Fibroblast of pulmonary artery (primary cell): ENCODE measurements at regions not wholly inside any gene's neighbourhood (a gene's known extent, or its start where the extent isn't known, plus 50 kb on each side); places are given as distances from the start of the nearest gene placed in this dataset.
"Not testable (repeated sequence)": the region's sequence is repeated elsewhere in the genome, so short reads cannot be mapped to it uniquely, and the experiment has no call there.

Source experiments
- DNase-seq: peaks from one replicate; pipeline ENCODE4 v3.0.0-alpha.2; 2010; ENCODE audit warnings: low read depth
- H3K4me3 ChIP-seq: replicated peaks from 2 replicates; pipeline ENCODE4 v1.5.1; 2011; ENCODE audit warnings: low read depth, mild to moderate bottlenecking, control low read depth, low read length, moderate library complexity
- CTCF ChIP-seq: IDR thresholded peaks from 2 replicates; pipeline ENCODE4 v1.5.1; 2011; ENCODE audit warnings: mild to moderate bottlenecking, control low read depth, low read length, inconsistent platforms; ENCODE audit errors: missing control alignments

DNA sequence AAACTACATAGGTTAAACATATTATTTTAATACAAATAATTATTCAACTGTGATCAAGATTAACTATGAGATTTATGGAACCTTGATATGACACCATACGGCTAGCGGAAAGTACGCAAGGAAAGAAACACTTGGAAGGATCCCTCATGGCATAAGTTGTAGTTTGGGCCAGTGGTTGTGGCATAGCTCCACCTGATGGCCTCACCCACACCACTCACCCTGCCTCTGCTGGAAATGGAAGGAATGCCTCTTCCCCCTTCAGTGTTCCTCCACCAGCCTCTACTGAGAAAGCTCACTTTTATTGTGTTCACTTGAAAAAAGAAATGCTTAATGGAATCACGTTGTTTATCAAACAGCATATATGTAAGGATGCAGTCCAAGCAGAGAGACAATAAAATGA is 86.4 kb downstream of the BMP15 start:
- no peak for DNase-seq
- no peak for TF ChIP-seq CTCF

DNA sequence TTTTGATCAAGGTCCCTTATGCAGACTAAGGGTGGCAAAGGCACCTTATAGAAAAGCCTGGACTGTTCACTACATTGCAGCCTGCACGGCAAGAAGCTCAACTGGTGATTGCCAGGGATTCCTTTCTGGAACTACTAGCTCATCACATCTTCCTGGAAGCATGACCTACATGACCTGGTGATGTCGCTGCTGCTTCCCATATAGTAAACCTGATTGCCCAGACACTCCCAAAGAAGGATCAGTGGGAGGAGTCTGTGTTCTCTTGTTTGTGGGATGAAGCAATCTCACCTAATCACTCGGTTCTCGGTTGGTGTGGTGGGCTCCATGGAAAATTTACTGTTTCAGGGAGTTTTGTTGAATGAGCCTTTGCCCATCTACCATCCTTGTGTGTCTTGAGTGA is 89.8 kb downstream of the BMP15 start:
- not testable (repeated sequence) for DNase-seq, H3K4me3 ChIP-seq

More for the DNA sequence above, 86.4 kb downstream of the BMP15 start:
- H3K4me3 ChIP-seq: no peak overlapping the region

- not testable (repeated sequence) for H3K4me3 ChIP-seq, DNase-seq
These were observed 91.4 kb downstream of the BMP15 start for GRCh38 chrX:51001733-51002632.

- no peak for TF ChIP-seq CTCF
- no peak for DNase-seq
- no peak overlapping the region for H3K4me3 ChIP-seq
These were observed 95.5 kb downstream of the BMP15 start for GRCh38 chrX:51006064-51006463.

- no peak for TF ChIP-seq CTCF
- no peak overlapping the region for H3K4me3 ChIP-seq
- no peak for DNase-seq
These were observed 113.7 kb downstream of the BMP15 start for GRCh38 chrX:51024106-51024696.

- no peak overlapping the region for H3K4me3 ChIP-seq
- no peak for DNase-seq
- TF ChIP-seq CTCF: no peak
These were observed 116.3 kb downstream of the BMP15 start for GRCh38 chrX:51026862-51027261.

DNA sequence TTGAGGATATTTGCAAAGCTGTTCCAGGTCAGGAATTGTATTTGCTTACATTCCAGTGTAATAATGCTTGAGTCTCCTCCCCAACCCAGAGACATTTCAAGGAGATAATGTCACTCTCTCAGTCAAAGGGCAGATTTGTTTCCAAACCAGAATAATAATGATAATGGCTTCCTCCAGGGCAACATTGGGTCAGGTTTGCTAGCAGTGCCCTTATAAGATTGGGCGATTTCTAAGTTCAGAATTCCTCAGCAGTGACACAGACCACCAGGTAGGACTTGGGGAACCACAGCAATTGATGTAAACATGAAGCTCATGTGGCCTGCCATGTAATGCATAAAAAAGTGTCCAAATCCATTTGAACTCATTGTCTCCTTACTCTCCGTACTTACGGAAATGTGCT is 125.2 kb downstream of the BMP15 start:
- no peak overlapping the region for H3K4me3 ChIP-seq
- no peak for TF ChIP-seq CTCF
- DNase-seq: no peak

DNA sequence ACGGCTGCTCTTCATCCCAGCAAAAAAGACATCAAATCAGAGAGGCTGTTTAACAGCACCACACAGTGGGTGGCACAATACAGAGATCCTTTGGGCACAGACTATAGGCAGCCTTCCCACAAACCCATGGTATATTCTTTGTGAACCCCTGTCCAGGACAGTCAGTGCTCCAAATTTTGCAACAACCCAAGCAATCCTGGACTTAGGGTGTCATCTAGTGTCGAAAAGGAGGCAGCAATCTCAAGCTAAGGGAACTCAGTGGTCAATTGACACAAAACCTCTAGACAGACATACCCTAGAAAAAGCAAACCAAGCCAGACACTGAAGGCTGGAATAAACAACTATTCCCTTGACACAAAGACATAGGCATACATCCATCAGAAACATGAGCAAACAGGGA is 137.4 kb downstream of the BMP15 start:
- no peak for DNase-seq
- no peak for TF ChIP-seq CTCF
- H3K4me3 ChIP-seq: no peak overlapping the region
